HG03066 (cell line): ENCODE measurements at regions not wholly inside any gene's neighbourhood (a gene's known extent, or its start where the extent isn't known, plus 50 kb on each side); places are given as distances from the start of the nearest gene placed in this dataset.
"Not testable (repeated sequence)": the region's sequence is repeated elsewhere in the genome, so short reads cannot be mapped to it uniquely, and the experiment has no call there.

Experiments used
- ATAC-seq: cut with Tn5 transposase; IDR thresholded peaks from one replicate; pipeline ENCODE4 v1.9.1; 2021; ENCODE audit warnings: low read depth; ENCODE audit not compliant: unreplicated experiment

GRCh38 chr20:60160451-60161145 lies 202.4 kb downstream of the CDH26 start:
- ATAC-seq: no peak

GRCh38 chr20:60167812-60168211 lies 209.6 kb downstream of the CDH26 start:
- no peak for ATAC-seq

- no peak for ATAC-seq
Measured at GRCh38 chr20:60168963-60169362, 210.7 kb downstream of the CDH26 start.

GRCh38 chr20:60170116-60170515 lies 211.9 kb downstream of the CDH26 start:
- ATAC-seq: no peak

GRCh38 chr20:60171313-60171712 lies 213.1 kb downstream of the CDH26 start:
- no peak for ATAC-seq

- no peak for ATAC-seq
Measured at GRCh38 chr20:60171738-60172137, 213.5 kb downstream of the CDH26 start.

GRCh38 chr20:60172346-60172984 lies 214.2 kb downstream of the CDH26 start:
- ATAC-seq: no peak

- ATAC-seq: no peak
Measured at GRCh38 chr20:60177080-60177479, 218.9 kb downstream of the CDH26 start.

- no peak for ATAC-seq
Measured at GRCh38 chr20:60180986-60181385, 222.8 kb downstream of the CDH26 start.

GRCh38 chr20:60186412-60186811 lies 228.2 kb downstream of the CDH26 start:
- no peak for ATAC-seq

- ATAC-seq: no peak
Measured at GRCh38 chr20:60187683-60188082, 229.5 kb downstream of the CDH26 start.

- no peak for ATAC-seq
Measured at GRCh38 chr20:60191014-60191413, 232.8 kb downstream of the CDH26 start.

- no peak for ATAC-seq
Measured at GRCh38 chr20:60192326-60192725, 234.1 kb downstream of the CDH26 start.

GRCh38 chr20:60199132-60199531 lies 240.9 kb downstream of the CDH26 start:
- ATAC-seq: not testable (repeated sequence)

GRCh38 chr20:60199866-60200265 lies 241.6 kb downstream of the CDH26 start:
- ATAC-seq: no peak

GRCh38 chr20:60200305-60200918 lies 242.2 kb downstream of the CDH26 start:
- no peak for ATAC-seq

GRCh38 chr20:60201198-60201835 lies 243.1 kb downstream of the CDH26 start:
- no peak for ATAC-seq

GRCh38 chr20:60202046-60202445 lies 243.8 kb downstream of the CDH26 start:
- ATAC-seq: no peak

- ATAC-seq: no peak
Measured at GRCh38 chr20:60203451-60203850, 245.2 kb downstream of the CDH26 start.

- ATAC-seq: no peak
Measured at GRCh38 chr20:60204601-60205000, 246.4 kb downstream of the CDH26 start.

GRCh38 chr20:60206259-60206658 lies 248.0 kb downstream of the CDH26 start:
- no peak for ATAC-seq
